Liver (tissue), 8 donors: ENCODE measurements at regions not wholly inside any gene's neighbourhood (a gene's known extent, or its start where the extent isn't known, plus 50 kb on each side); places are given as distances from the start of the nearest gene placed in this dataset.

Experiments used
- DNase-seq: peaks from one replicate; pipeline ENCODE4 v3.0.0-alpha.2; 2017; ENCODE audit warnings: low spot score
- H3K27ac ChIP-seq, 2 donors: one replicate each; pipeline ENCODE4 v1.7.0; 2013; ENCODE audit warnings: inconsistent platforms in 2 of 2, low read length in 2 of 2, control low read depth in 1 of 2, low read depth in 1 of 2, mild to moderate bottlenecking in 1 of 2
- H3K27me3 ChIP-seq, 4 donors: one replicate each; pipeline versions ENCODE4 v1.6.1 to v1.7.0; 2013; ENCODE audit warnings: low read length in 3 of 4, inconsistent platforms in 1 of 4, mild to moderate bottlenecking in 1 of 4, moderate library complexity in 1 of 4; ENCODE audit not compliant: control insufficient read depth in 4 of 4, insufficient read depth in 4 of 4
- H3K36me3 ChIP-seq, 4 donors: one replicate each; pipeline versions ENCODE4 v1.6.1 to v1.7.0; 2013; ENCODE audit warnings: low read length in 3 of 4, mild to moderate bottlenecking in 3 of 4, low read depth in 1 of 4, moderate library complexity in 1 of 4; ENCODE audit not compliant: control insufficient read depth in 4 of 4, insufficient read depth in 3 of 4
- H3K4me1 ChIP-seq, 4 donors: one replicate each; pipeline versions ENCODE4 v1.6.1 to v1.7.0; 2013; ENCODE audit warnings: low read length in 3 of 4, mild to moderate bottlenecking in 3 of 4, moderate library complexity in 1 of 4; ENCODE audit not compliant: control insufficient read depth in 4 of 4, insufficient read depth in 4 of 4
- H3K4me3 ChIP-seq, 3 donors: one replicate each; pipeline versions ENCODE4 v1.6.1 to v1.7.0; 2013; ENCODE audit warnings: low read length in 3 of 3, control low read depth in 1 of 3, low read depth in 1 of 3, mild to moderate bottlenecking in 1 of 3
- H3K9ac ChIP-seq, 2 donors: one replicate each; pipeline ENCODE4 v1.7.0; 2013; ENCODE audit warnings: low read length in 2 of 2, mild to moderate bottlenecking in 2 of 2, moderate library complexity in 2 of 2, control low read depth in 1 of 2, low read depth in 1 of 2
- H3K9me3 ChIP-seq, 4 donors: one replicate each; pipeline versions ENCODE4 v1.6.1 to v1.7.0; 2013; ENCODE audit warnings: low read length in 3 of 4; ENCODE audit not compliant: control insufficient read depth in 4 of 4
- EGR1 ChIP-seq, 2 donors: IDR thresholded peaks; 2 replicates each; pipeline ENCODE4 v1.6.1; 2016 to 2018; ENCODE audit warnings: antibody characterized with exemption in 2 of 2, low read depth in 2 of 2
- FOXA1 ChIP-seq: IDR thresholded peaks from 2 replicates; pipeline ENCODE4 v1.6.1; 2016; ENCODE audit warnings: antibody characterized with exemption
- FOXA2 ChIP-seq: IDR thresholded peaks from 2 replicates; pipeline ENCODE4 v1.6.1; 2016; ENCODE audit warnings: antibody characterized with exemption
- GABPA ChIP-seq, 2 donors: IDR thresholded peaks in 1 of 2; conservative IDR thresholded peaks in 1 of 2; 2 replicates each; pipeline ENCODE4 v1.6.1; 2016; ENCODE audit warnings: antibody characterized with exemption in 2 of 2, mild to moderate bottlenecking in 1 of 2, moderate library complexity in 1 of 2
- HNF4A ChIP-seq, 2 donors: conservative IDR thresholded peaks; 2 replicates each; pipeline ENCODE4 v1.6.1; 2016; ENCODE audit warnings: antibody characterized with exemption in 2 of 2, mild to moderate bottlenecking in 2 of 2
- HNF4G ChIP-seq: IDR thresholded peaks from 2 replicates; pipeline ENCODE4 v1.6.1; 2016; ENCODE audit warnings: antibody characterized with exemption
- JUND ChIP-seq, 2 donors: IDR thresholded peaks; 2 replicates each; pipeline ENCODE4 v1.6.1; 2016; ENCODE audit warnings: antibody characterized with exemption in 2 of 2
- RAD21 ChIP-seq, 2 donors: IDR thresholded peaks; 2 replicates each; pipeline ENCODE4 v1.6.1; 2016; ENCODE audit warnings: antibody characterized with exemption in 2 of 2, mild to moderate bottlenecking in 2 of 2
- RXRA ChIP-seq, 2 donors: IDR thresholded peaks; 2 replicates each; pipeline ENCODE4 v1.6.1; 2017 to 2018; ENCODE audit warnings: antibody characterized with exemption in 2 of 2, mild to moderate bottlenecking in 1 of 2
- YY1 ChIP-seq: IDR thresholded peaks from 2 replicates; pipeline ENCODE4 v1.6.1; 2016; ENCODE audit warnings: antibody characterized with exemption, mild to moderate bottlenecking
- WGBS: extraction: QIAGEN DNeasy Blood & Tissue Kit; methylation state at CpG from one replicate; pipeline ENCODE4 v1.1.7; 2013; 5-methylcytosine and 5-hydroxymethylcytosine counted together
- TF ChIP-seq, protein P1 (sequence below): fragments of 150-350 bp; IDR thresholded peaks from 2 replicates; pipeline ENCODE4 v1.5.1; 2017; ENCODE audit warnings: improper control_type of control experiment, low read depth, low read length; ENCODE audit not compliant: missing input control
- TF ChIP-seq, protein P2 (sequence below): IDR thresholded peaks from 2 replicates; pipeline ENCODE4 v1.6.1; 2016; ENCODE audit warnings: antibody characterized with exemption, mild to moderate bottlenecking
- TF ChIP-seq, protein P3 (sequence below): IDR thresholded peaks from 2 replicates; pipeline ENCODE4 v1.6.1; 2016; ENCODE audit warnings: antibody characterized with exemption
- TF ChIP-seq, protein P4 (sequence below): IDR thresholded peaks from 2 replicates; pipeline ENCODE4 v1.6.1; 2016; ENCODE audit warnings: antibody characterized with exemption
- TF ChIP-seq, protein P5 (sequence below): IDR thresholded peaks from 2 replicates; pipeline ENCODE4 v1.6.1; 2016; ENCODE audit warnings: antibody characterized with exemption
- donor health status: healthy.
- donor health status: healthy.
- donor health status: healthy.
- donor health status: healthy.
- donor health status: healthy.

DNA sequence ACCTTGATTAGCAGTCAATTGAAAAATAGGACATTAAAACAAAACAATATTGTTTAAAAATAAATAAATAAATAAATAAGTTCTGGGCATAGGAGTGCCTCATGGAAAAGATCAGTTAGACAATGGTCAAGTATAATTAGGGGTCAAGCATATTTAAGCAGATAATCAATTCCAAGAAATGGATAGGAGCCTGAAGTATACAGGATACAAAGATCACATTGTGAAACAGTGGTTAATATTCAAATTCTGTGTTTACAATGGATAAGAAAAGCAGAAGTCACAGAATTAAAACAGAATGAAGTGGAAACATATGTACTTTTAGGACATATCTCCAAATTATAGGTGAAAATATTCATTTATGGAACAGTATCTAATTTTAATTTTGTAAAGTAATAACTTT is 1028.6 kb upstream of the CITED2 start:
- Histone ChIP-seq H3K4me1 (no peaks in the 10 kb centered on the region), H3K9ac (no peak overlapping the region), H3K36me3 (no peaks in the 10 kb centered on the region), H3K27ac (no peak overlapping the region), H3K4me3 (no peak overlapping the region), H3K9me3 (peaks cover 2 to 16% (median 6%) of the 10 kb centered on the region in 4 donors), H3K27me3 (no peaks in the 10 kb centered on the region)
- TF ChIP-seq, protein P1, sequence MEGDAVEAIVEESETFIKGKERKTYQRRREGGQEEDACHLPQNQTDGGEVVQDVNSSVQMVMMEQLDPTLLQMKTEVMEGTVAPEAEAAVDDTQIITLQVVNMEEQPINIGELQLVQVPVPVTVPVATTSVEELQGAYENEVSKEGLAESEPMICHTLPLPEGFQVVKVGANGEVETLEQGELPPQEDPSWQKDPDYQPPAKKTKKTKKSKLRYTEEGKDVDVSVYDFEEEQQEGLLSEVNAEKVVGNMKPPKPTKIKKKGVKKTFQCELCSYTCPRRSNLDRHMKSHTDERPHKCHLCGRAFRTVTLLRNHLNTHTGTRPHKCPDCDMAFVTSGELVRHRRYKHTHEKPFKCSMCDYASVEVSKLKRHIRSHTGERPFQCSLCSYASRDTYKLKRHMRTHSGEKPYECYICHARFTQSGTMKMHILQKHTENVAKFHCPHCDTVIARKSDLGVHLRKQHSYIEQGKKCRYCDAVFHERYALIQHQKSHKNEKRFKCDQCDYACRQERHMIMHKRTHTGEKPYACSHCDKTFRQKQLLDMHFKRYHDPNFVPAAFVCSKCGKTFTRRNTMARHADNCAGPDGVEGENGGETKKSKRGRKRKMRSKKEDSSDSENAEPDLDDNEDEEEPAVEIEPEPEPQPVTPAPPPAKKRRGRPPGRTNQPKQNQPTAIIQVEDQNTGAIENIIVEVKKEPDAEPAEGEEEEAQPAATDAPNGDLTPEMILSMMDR = no peak
- TF ChIP-seq RAD21 (IDR thresholded peaks at IDR 0.05) (peak in 1 of 2 donors; percentile 27), JUND (IDR thresholded peaks at IDR 0.05) (peak in 1 of 2 donors; percentile 12), RXRA (IDR thresholded peaks at IDR 0.05) (peak in 1 of 2 donors; percentile 32), FOXA1 (peak; percentile 19), HNF4A (conservative IDR thresholded peaks at IDR 0.05) (peak; percentile 61 to 85), YY1 (no peak), FOXA2 (peak; percentile 21), GABPA (IDR thresholded peaks at IDR 0.05 in 1 of 2, conservative IDR thresholded peaks at IDR 0.05 in 1 of 2) (no peak), HNF4G (peak; percentile 34)
- TF ChIP-seq, protein P2, sequence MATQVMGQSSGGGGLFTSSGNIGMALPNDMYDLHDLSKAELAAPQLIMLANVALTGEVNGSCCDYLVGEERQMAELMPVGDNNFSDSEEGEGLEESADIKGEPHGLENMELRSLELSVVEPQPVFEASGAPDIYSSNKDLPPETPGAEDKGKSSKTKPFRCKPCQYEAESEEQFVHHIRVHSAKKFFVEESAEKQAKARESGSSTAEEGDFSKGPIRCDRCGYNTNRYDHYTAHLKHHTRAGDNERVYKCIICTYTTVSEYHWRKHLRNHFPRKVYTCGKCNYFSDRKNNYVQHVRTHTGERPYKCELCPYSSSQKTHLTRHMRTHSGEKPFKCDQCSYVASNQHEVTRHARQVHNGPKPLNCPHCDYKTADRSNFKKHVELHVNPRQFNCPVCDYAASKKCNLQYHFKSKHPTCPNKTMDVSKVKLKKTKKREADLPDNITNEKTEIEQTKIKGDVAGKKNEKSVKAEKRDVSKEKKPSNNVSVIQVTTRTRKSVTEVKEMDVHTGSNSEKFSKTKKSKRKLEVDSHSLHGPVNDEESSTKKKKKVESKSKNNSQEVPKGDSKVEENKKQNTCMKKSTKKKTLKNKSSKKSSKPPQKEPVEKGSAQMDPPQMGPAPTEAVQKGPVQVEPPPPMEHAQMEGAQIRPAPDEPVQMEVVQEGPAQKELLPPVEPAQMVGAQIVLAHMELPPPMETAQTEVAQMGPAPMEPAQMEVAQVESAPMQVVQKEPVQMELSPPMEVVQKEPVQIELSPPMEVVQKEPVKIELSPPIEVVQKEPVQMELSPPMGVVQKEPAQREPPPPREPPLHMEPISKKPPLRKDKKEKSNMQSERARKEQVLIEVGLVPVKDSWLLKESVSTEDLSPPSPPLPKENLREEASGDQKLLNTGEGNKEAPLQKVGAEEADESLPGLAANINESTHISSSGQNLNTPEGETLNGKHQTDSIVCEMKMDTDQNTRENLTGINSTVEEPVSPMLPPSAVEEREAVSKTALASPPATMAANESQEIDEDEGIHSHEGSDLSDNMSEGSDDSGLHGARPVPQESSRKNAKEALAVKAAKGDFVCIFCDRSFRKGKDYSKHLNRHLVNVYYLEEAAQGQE = no peak
- TF ChIP-seq, protein P3, sequence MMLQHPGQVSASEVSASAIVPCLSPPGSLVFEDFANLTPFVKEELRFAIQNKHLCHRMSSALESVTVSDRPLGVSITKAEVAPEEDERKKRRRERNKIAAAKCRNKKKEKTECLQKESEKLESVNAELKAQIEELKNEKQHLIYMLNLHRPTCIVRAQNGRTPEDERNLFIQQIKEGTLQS = no peak
- TF ChIP-seq, protein P4, sequence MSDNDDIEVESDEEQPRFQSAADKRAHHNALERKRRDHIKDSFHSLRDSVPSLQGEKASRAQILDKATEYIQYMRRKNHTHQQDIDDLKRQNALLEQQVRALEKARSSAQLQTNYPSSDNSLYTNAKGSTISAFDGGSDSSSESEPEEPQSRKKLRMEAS = no peak
- no peak for DNase-seq

DNA sequence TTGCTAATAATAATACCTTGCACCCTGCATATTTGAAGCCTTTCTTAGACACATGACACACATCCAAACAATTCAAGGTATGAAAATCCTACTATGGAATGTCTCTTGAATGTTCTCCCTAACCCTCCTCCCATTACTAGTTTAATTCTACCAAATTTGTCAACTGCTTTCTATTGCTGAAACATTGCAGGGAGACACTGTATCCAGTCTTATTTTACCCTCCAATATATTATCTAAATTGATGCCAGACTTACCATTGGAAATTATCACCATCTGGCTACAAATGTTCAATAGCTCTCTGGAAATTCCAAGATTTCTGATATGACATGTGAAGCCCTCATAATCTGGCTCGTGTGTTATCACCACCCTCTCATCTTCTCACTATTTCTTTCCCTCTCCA is 1027.3 kb upstream of the CITED2 start:
- H3K4me3 ChIP-seq = no peak overlapping the region
- no peaks in the 10 kb centered on the region for H3K27me3 ChIP-seq
- H3K9me3 ChIP-seq = peaks cover 0 to 15% (median 3%) of the 10 kb centered on the region in 4 donors
- WGBS = 82% methylated on average over 1 of the region's 1 CpG
- TF ChIP-seq HNF4G = no peak
- TF ChIP-seq FOXA1 = no peak
- TF ChIP-seq, protein P5, sequence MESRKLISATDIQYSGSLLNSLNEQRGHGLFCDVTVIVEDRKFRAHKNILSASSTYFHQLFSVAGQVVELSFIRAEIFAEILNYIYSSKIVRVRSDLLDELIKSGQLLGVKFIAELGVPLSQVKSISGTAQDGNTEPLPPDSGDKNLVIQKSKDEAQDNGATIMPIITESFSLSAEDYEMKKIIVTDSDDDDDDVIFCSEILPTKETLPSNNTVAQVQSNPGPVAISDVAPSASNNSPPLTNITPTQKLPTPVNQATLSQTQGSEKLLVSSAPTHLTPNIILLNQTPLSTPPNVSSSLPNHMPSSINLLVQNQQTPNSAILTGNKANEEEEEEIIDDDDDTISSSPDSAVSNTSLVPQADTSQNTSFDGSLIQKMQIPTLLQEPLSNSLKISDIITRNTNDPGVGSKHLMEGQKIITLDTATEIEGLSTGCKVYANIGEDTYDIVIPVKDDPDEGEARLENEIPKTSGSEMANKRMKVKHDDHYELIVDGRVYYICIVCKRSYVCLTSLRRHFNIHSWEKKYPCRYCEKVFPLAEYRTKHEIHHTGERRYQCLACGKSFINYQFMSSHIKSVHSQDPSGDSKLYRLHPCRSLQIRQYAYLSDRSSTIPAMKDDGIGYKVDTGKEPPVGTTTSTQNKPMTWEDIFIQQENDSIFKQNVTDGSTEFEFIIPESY = no peak
- TF ChIP-seq, protein P3 = no peak
- TF ChIP-seq RXRA (IDR thresholded peaks at IDR 0.05) = no peak
- no peak for TF ChIP-seq EGR1 (IDR thresholded peaks at IDR 0.05; ENCODE audit: low read depth in 2 of 2)
- TF ChIP-seq, protein P4 = no peak
- TF ChIP-seq YY1 = no peak
- TF ChIP-seq RAD21 (IDR thresholded peaks at IDR 0.05) = no peak
- DNase-seq = no peak
- no peaks in the 10 kb centered on the region for H3K36me3 ChIP-seq
- H3K4me1 ChIP-seq = no peaks in the 10 kb centered on the region
- H3K9ac ChIP-seq = no peak overlapping the region
- no peak overlapping the region for H3K27ac ChIP-seq
